GM21447 (cell line): ENCODE measurements at regions not wholly inside any gene's neighbourhood (a gene's known extent, or its start where the extent isn't known, plus 50 kb on each side); places are given as distances from the start of the nearest gene placed in this dataset.
"Not testable (repeated sequence)": the region's sequence is repeated elsewhere in the genome, so short reads cannot be mapped to it uniquely, and the experiment has no call there.

ENCODE experiments used
- ATAC-seq: cut with Tn5 transposase; IDR thresholded peaks from one replicate; pipeline ENCODE4 v1.9.1; 2021; ENCODE audit not compliant: unreplicated experiment

GRCh38 chr1:196160066-196160795 lies 448.0 kb downstream of the KCNT2 start:
- no peak for ATAC-seq

- no peak for ATAC-seq
Measured at GRCh38 chr1:196155586-196155985, 452.7 kb downstream of the KCNT2 start.

- no peak for ATAC-seq
Measured at GRCh38 chr1:196152975-196153374, 455.3 kb downstream of the KCNT2 start.

- no peak for ATAC-seq
Measured at GRCh38 chr1:196152086-196152485, 456.2 kb downstream of the KCNT2 start.

GRCh38 chr1:196148367-196148970 lies 459.8 kb downstream of the KCNT2 start:
- no peak for ATAC-seq

- no peak for ATAC-seq
Measured at GRCh38 chr1:196147530-196147929, 460.7 kb downstream of the KCNT2 start.

GRCh38 chr1:196145151-196145550 lies 463.1 kb downstream of the KCNT2 start:
- not testable (repeated sequence) for ATAC-seq

- no peak for ATAC-seq
Measured at GRCh38 chr1:196144588-196144987, 463.7 kb downstream of the KCNT2 start.

GRCh38 chr1:196143602-196144342 lies 464.5 kb downstream of the KCNT2 start:
- ATAC-seq, result no peak

- ATAC-seq, result no peak
Measured at GRCh38 chr1:196142111-196142640, 466.1 kb downstream of the KCNT2 start.

GRCh38 chr1:196136396-196136795 lies 471.8 kb downstream of the KCNT2 start:
- no peak for ATAC-seq

- no peak for ATAC-seq
Measured at GRCh38 chr1:196131691-196132090, 476.5 kb downstream of the KCNT2 start.

GRCh38 chr1:196128835-196129234 lies 479.4 kb downstream of the KCNT2 start:
- ATAC-seq, result no peak

- ATAC-seq, result no peak
Measured at GRCh38 chr1:196121181-196121580, 487.1 kb downstream of the KCNT2 start.

GRCh38 chr1:196115646-196116045 lies 492.6 kb downstream of the KCNT2 start:
- ATAC-seq, result no peak

GRCh38 chr1:196114193-196114592 lies 494.0 kb downstream of the KCNT2 start:
- no peak for ATAC-seq

- ATAC-seq, result not testable (repeated sequence)
Measured at GRCh38 chr1:196108990-196109389, 499.2 kb downstream of the KCNT2 start.

- ATAC-seq, result no peak
Measured at GRCh38 chr1:196105901-196106300, 502.3 kb downstream of the KCNT2 start.

- ATAC-seq, result no peak
Measured at GRCh38 chr1:196102826-196103225, 505.4 kb downstream of the KCNT2 start.

GRCh38 chr1:196098000-196098399 lies 510.2 kb downstream of the KCNT2 start:
- no peak for ATAC-seq

- ATAC-seq, result no peak
Measured at GRCh38 chr1:196094821-196095220, 513.4 kb downstream of the KCNT2 start.
